IPS-20b (cell line): ENCODE measurements at regions not wholly inside any gene's neighbourhood (a gene's known extent, or its start where the extent isn't known, plus 50 kb on each side); places are given as distances from the start of the nearest gene placed in this dataset.

Experiments used
- H3K27ac ChIP-seq: one replicate; pipeline ENCODE4 v1.5.1; 2013; ENCODE audit warnings: low read length
- H3K27me3 ChIP-seq: 2 replicates; pipeline ENCODE4 v1.6.1; 2013; ENCODE audit warnings: mild to moderate bottlenecking, low read length, inconsistent platforms; ENCODE audit not compliant: insufficient read depth
- H3K36me3 ChIP-seq: 2 replicates; pipeline ENCODE4 v1.6.1; 2013; ENCODE audit warnings: low read depth, mild to moderate bottlenecking, inconsistent platforms, low read length, moderate library complexity; ENCODE audit not compliant: insufficient read depth
- H3K4me1 ChIP-seq: 2 replicates; pipeline ENCODE4 v1.6.1; 2013; ENCODE audit warnings: mild to moderate bottlenecking, control low read depth, inconsistent platforms, low read length, moderate library complexity; ENCODE audit not compliant: insufficient read depth
- H3K4me3 ChIP-seq: 2 replicates; pipeline ENCODE4 v1.5.1; 2013; ENCODE audit warnings: mild to moderate bottlenecking, low read length, inconsistent platforms
- H3K9ac ChIP-seq: 2 replicates; pipeline ENCODE4 v1.6.1; 2013; ENCODE audit warnings: low read depth, mild to moderate bottlenecking, inconsistent platforms, low read length, moderate library complexity
- H3K9me3 ChIP-seq: 2 replicates; pipeline ENCODE4 v1.6.1; 2013; ENCODE audit warnings: mild to moderate bottlenecking, low read depth, low read length, inconsistent platforms; ENCODE audit not compliant: insufficient read depth

- Histone ChIP-seq H3K4me1 (no peaks in the 10 kb centered on the region), H3K9ac (no peak overlapping the region), H3K27me3 (no peaks in the 10 kb centered on the region), H3K9me3 (no peaks in the 10 kb centered on the region), H3K36me3 (no peaks in the 10 kb centered on the region), H3K27ac (no peak overlapping the region), H3K4me3 (no peak overlapping the region)
These were observed 305.4 kb upstream of the SLITRK1 start for GRCh38 chr13:84187626-84188025.

- Histone ChIP-seq H3K4me3 (no peak overlapping the region), H3K9ac (no peak overlapping the region), H3K27me3 (no peaks in the 10 kb centered on the region), H3K36me3 (no peaks in the 10 kb centered on the region), H3K4me1 (peaks cover 12% of the 10 kb centered on the region; the same call in 1 of the 2 replicates), H3K27ac (no peak overlapping the region), H3K9me3 (no peaks in the 10 kb centered on the region)
These were observed 257.4 kb upstream of the SLITRK1 start for GRCh38 chr13:84139561-84140158.

- Histone ChIP-seq H3K9me3 (no peaks in the 10 kb centered on the region), H3K27ac (no peak overlapping the region), H3K4me3 (no peak overlapping the region), H3K4me1 (peaks cover 12% of the 10 kb centered on the region; the same call in 1 of the 2 replicates), H3K9ac (no peak overlapping the region), H3K36me3 (no peaks in the 10 kb centered on the region), H3K27me3 (no peaks in the 10 kb centered on the region)
These were observed 255.0 kb upstream of the SLITRK1 start for GRCh38 chr13:84137292-84137691.

- H3K4me1 ChIP-seq = peaks cover 12% of the 10 kb centered on the region; the same call in 1 of the 2 replicates
These were observed 254.3 kb upstream of the SLITRK1 start for GRCh38 chr13:84136582-84136981.

GRCh38 chr13:84132491-84132890, 250.2 kb upstream of the SLITRK1 start:
- H3K27me3 ChIP-seq = no peaks in the 10 kb centered on the region
- H3K9ac ChIP-seq = no peak overlapping the region
- H3K9me3 ChIP-seq = no peaks in the 10 kb centered on the region
- no peak overlapping the region for H3K4me3 ChIP-seq
- no peaks in the 10 kb centered on the region for H3K4me1 ChIP-seq
- H3K36me3 ChIP-seq = no peaks in the 10 kb centered on the region
- H3K27ac ChIP-seq = no peak overlapping the region

More at GRCh38 chr13:84136582-84136981, 254.3 kb upstream of the SLITRK1 start:
- Histone ChIP-seq H3K9ac (no peak overlapping the region), H3K36me3 (no peaks in the 10 kb centered on the region), H3K27me3 (no peaks in the 10 kb centered on the region), H3K27ac (no peak overlapping the region), H3K9me3 (no peaks in the 10 kb centered on the region), H3K4me3 (no peak overlapping the region)

GRCh38 chr13:84131249-84131648, 249.0 kb upstream of the SLITRK1 start:
- H3K4me1 ChIP-seq = no peaks in the 10 kb centered on the region
- H3K27ac ChIP-seq = no peak overlapping the region
- H3K9me3 ChIP-seq = no peaks in the 10 kb centered on the region
- H3K27me3 ChIP-seq = no peaks in the 10 kb centered on the region
- H3K4me3 ChIP-seq = no peak overlapping the region
- no peak overlapping the region for H3K9ac ChIP-seq
- no peaks in the 10 kb centered on the region for H3K36me3 ChIP-seq

GRCh38 chr13:84130495-84131114, 248.3 kb upstream of the SLITRK1 start:
- no peak overlapping the region for H3K9ac ChIP-seq
- no peak overlapping the region for H3K27ac ChIP-seq
- H3K9me3 ChIP-seq = no peaks in the 10 kb centered on the region
- no peaks in the 10 kb centered on the region for H3K36me3 ChIP-seq
- no peak overlapping the region for H3K4me3 ChIP-seq
- H3K27me3 ChIP-seq = no peaks in the 10 kb centered on the region
- H3K4me1 ChIP-seq = no peaks in the 10 kb centered on the region

- Histone ChIP-seq H3K4me3 (no peak overlapping the region), H3K27me3 (no peaks in the 10 kb centered on the region), H3K9me3 (no peaks in the 10 kb centered on the region), H3K36me3 (no peaks in the 10 kb centered on the region), H3K27ac (no peak overlapping the region), H3K9ac (no peak overlapping the region), H3K4me1 (no peaks in the 10 kb centered on the region)
These were observed 247.7 kb upstream of the SLITRK1 start for GRCh38 chr13:84129966-84130365.

GRCh38 chr13:84127597-84128128, 245.4 kb upstream of the SLITRK1 start:
- no peak overlapping the region for H3K27ac ChIP-seq
- H3K9ac ChIP-seq = no peak overlapping the region
- H3K36me3 ChIP-seq = no peaks in the 10 kb centered on the region
- no peak overlapping the region for H3K4me3 ChIP-seq
- H3K27me3 ChIP-seq = no peaks in the 10 kb centered on the region
- no peaks in the 10 kb centered on the region for H3K9me3 ChIP-seq
- no peaks in the 10 kb centered on the region for H3K4me1 ChIP-seq

GRCh38 chr13:84126671-84127171, 244.4 kb upstream of the SLITRK1 start:
- no peaks in the 10 kb centered on the region for H3K9me3 ChIP-seq
- no peak overlapping the region for H3K27ac ChIP-seq
- no peaks in the 10 kb centered on the region for H3K36me3 ChIP-seq
- no peaks in the 10 kb centered on the region for H3K27me3 ChIP-seq
- H3K9ac ChIP-seq = no peak overlapping the region
- H3K4me1 ChIP-seq = no peaks in the 10 kb centered on the region
- no peak overlapping the region for H3K4me3 ChIP-seq

- H3K4me3 ChIP-seq = no peak overlapping the region
- H3K4me1 ChIP-seq = no peaks in the 10 kb centered on the region
- H3K27me3 ChIP-seq = no peaks in the 10 kb centered on the region
- no peaks in the 10 kb centered on the region for H3K9me3 ChIP-seq
- no peaks in the 10 kb centered on the region for H3K36me3 ChIP-seq
- H3K9ac ChIP-seq = no peak overlapping the region
- no peak overlapping the region for H3K27ac ChIP-seq
These were observed 239.2 kb upstream of the SLITRK1 start for GRCh38 chr13:84121456-84121855.

GRCh38 chr13:84118839-84119409, 236.7 kb upstream of the SLITRK1 start:
- Histone ChIP-seq H3K9me3 (no peaks in the 10 kb centered on the region), H3K27me3 (no peaks in the 10 kb centered on the region), H3K4me1 (no peaks in the 10 kb centered on the region), H3K27ac (no peak overlapping the region), H3K36me3 (no peaks in the 10 kb centered on the region), H3K4me3 (no peak overlapping the region), H3K9ac (no peak overlapping the region)
